Thyroid gland (tissue), 4 donors: ENCODE measurements at regions not wholly inside any gene's neighbourhood (a gene's known extent, or its start where the extent isn't known, plus 50 kb on each side); places are given as distances from the start of the nearest gene placed in this dataset.

Source experiments
- POLR2A ChIP-seq, 2 donors: fragments of 450-650 bp; IDR thresholded peaks; one replicate each; pipeline ENCODE4 v1.6.1; 2017; ENCODE audit warnings: antibody characterized with exemption in 2 of 2, mild to moderate bottlenecking in 2 of 2, moderate library complexity in 1 of 2
- TF ChIP-seq, protein P1 (sequence below), 6 experiments: fragments of 200-600 bp in 3 of 6; fragments of 450-650 bp in 3 of 6; sonication (generic) in 3 of 6; IDR thresholded peaks; one replicate each; pipeline ENCODE4 v1.5.1; 2016 to 2019; ENCODE audit warnings: antibody characterized with exemption in 6 of 6, mild to moderate bottlenecking in 2 of 6, inconsistent platforms in 1 of 6, moderate library complexity in 1 of 6

DNA sequence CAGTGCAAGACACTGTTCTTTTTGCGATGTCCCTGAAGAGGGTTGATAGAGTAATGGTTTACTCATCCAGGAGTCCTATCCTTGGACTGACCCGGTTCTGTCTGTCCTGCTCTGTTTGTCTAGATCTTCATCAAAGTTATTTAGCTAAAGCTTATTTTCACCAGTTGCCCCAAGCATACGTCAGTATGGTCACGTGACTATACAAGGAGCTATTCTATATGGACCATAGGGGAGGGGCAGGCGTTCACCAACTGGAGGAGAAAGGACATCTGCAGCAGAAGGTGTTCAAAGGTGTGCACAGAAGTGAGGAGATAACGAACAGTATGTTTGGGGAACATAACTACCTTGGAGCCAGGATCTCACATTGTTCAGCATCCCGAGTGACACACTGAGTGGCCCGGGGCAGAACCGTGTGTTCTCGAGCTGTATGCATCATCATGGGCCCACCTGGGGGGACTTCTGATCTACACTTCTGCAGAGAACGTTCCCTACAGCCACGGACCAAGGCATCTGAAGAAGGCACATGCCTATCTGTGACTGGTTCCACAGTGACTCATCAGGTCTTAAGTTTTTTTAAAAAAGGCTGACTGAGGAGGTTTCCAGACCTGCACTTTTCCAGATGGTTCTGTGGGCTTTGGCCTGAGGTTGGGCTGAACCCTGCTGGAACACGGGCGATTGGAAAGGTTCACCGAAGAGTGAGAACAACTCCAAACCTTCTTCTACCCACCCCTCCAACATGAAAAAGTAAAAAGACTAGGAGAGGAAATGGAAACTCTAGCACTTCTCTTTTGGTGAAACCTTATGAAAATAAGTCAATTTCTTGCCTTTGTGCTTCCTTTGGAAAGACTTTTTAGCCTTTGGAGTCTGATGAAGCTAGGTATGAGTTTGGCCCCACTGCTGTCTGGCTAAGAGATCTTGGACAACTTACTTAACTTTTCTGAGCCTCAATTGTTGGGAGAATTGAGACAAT lies 68.6 kb upstream of the YWHAQ start:
- TF ChIP-seq, protein P1, sequence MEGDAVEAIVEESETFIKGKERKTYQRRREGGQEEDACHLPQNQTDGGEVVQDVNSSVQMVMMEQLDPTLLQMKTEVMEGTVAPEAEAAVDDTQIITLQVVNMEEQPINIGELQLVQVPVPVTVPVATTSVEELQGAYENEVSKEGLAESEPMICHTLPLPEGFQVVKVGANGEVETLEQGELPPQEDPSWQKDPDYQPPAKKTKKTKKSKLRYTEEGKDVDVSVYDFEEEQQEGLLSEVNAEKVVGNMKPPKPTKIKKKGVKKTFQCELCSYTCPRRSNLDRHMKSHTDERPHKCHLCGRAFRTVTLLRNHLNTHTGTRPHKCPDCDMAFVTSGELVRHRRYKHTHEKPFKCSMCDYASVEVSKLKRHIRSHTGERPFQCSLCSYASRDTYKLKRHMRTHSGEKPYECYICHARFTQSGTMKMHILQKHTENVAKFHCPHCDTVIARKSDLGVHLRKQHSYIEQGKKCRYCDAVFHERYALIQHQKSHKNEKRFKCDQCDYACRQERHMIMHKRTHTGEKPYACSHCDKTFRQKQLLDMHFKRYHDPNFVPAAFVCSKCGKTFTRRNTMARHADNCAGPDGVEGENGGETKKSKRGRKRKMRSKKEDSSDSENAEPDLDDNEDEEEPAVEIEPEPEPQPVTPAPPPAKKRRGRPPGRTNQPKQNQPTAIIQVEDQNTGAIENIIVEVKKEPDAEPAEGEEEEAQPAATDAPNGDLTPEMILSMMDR (IDR thresholded peaks at IDR 0.05): no peak
- no peak for TF ChIP-seq POLR2A (IDR thresholded peaks at IDR 0.05)
